22Rv1 (cell line): ENCODE measurements at regions not wholly inside any gene's neighbourhood (a gene's known extent, or its start where the extent isn't known, plus 50 kb on each side); places are given as distances from the start of the nearest gene placed in this dataset.

Experiments
- ZFX ChIP-seq: fragments of 450-650 bp; IDR thresholded peaks from 2 replicates; pipeline ENCODE4 v1.6.1; 2017; ENCODE audit warnings: antibody characterized with exemption, borderline replicate concordance
- TF ChIP-seq, protein P1 (sequence below): fragments of 450-650 bp; IDR thresholded peaks from 2 replicates; pipeline ENCODE4 v1.5.1; 2017; ENCODE audit warnings: mild to moderate bottlenecking

DNA sequence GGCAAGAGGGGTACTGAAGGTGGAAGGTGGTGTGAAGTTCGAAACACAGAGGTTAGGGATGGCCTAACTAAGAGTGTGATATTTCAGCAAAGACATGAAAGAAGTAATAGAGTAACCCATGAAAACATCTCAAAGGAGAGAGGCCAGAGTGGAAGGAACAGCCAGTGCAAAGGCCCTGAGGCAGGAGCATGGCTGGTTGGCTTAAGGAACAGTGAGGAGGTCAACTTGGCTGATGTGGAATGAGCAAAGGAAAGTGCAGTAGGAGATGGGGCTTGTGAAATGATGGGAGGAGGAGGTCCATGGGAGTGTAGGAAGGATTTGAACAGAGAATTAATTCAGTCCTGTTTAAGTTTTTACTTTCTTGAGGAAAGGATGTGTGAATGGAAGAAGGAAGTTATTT lies 178.3 kb upstream of the ZNF608 start:
- TF ChIP-seq, protein P1, sequence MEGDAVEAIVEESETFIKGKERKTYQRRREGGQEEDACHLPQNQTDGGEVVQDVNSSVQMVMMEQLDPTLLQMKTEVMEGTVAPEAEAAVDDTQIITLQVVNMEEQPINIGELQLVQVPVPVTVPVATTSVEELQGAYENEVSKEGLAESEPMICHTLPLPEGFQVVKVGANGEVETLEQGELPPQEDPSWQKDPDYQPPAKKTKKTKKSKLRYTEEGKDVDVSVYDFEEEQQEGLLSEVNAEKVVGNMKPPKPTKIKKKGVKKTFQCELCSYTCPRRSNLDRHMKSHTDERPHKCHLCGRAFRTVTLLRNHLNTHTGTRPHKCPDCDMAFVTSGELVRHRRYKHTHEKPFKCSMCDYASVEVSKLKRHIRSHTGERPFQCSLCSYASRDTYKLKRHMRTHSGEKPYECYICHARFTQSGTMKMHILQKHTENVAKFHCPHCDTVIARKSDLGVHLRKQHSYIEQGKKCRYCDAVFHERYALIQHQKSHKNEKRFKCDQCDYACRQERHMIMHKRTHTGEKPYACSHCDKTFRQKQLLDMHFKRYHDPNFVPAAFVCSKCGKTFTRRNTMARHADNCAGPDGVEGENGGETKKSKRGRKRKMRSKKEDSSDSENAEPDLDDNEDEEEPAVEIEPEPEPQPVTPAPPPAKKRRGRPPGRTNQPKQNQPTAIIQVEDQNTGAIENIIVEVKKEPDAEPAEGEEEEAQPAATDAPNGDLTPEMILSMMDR = no peak
- no peak for TF ChIP-seq ZFX
